Psoas muscle (tissue), 7 donors: ENCODE measurements at regions not wholly inside any gene's neighbourhood (a gene's known extent, or its start where the extent isn't known, plus 50 kb on each side); places are given as distances from the start of the nearest gene placed in this dataset.

Experiments
- ATAC-seq, 4 donors: fragments of 200-7000 bp; cut with Tn5 transposase; one replicate each; pipeline ENCODE4 v1.9.1; 2020; ENCODE audit warnings: moderate library complexity in 3 of 4, mild to moderate bottlenecking in 2 of 4
- DNase-seq, 2 donors: peaks; one replicate each; pipeline ENCODE4 v3.0.0-alpha.2; 2020
- H3K27ac ChIP-seq: fragments of 200-600 bp; one replicate; pipeline ENCODE4 v1.8.0; 2022
- H3K27me3 ChIP-seq, 3 donors: fragments of 200-600 bp in 1 of 3; one replicate each; pipeline versions ENCODE4 v1.6.1 to v1.8.0; 2013 to 2022; ENCODE audit warnings: low read length in 2 of 3, mild to moderate bottlenecking in 2 of 3, moderate library complexity in 1 of 3; ENCODE audit not compliant: insufficient read depth in 3 of 3
- H3K36me3 ChIP-seq, 2 donors: fragments of 200-600 bp in 1 of 2; one replicate each; pipeline versions ENCODE4 v1.6.1 to v1.8.0; 2013 to 2022; ENCODE audit warnings: low read depth in 1 of 2, mild to moderate bottlenecking in 1 of 2, moderate library complexity in 1 of 2; ENCODE audit not compliant: insufficient read depth in 1 of 2
- H3K4me1 ChIP-seq: fragments of 200-600 bp; one replicate; pipeline ENCODE4 v1.8.0; 2022
- H3K4me3 ChIP-seq: fragments of 200-600 bp; one replicate; pipeline ENCODE4 v1.8.0; 2022; ENCODE audit warnings: mild to moderate bottlenecking
- H3K9me3 ChIP-seq: fragments of 200-600 bp; one replicate; pipeline ENCODE4 v1.8.0; 2022
- WGBS, 3 donors: extraction: QIAGEN DNeasy Blood & Tissue Kit; methylation state at CpG; one replicate each; pipeline versions ENCODE4 v1.1.6 to v1.1.7; 2013; 5-methylcytosine and 5-hydroxymethylcytosine counted together
- intact Hi-C, 2 donors: fragments of 100-400 bp; cut with DNase I; formaldehyde crosslinking; loops; one replicate each; pipeline versions ENCODE4 v1.11.0 to v1.14.2; 2022
- TF ChIP-seq, protein P1 (sequence below): fragments of 200-600 bp; IDR thresholded peaks from one replicate; pipeline ENCODE4 v1.8.0; 2022; ENCODE audit warnings: antibody characterized with exemption
- donor health status: healthy with polysubstance abuse.
- donor health status: DM: no; HTN: no; CAD: no; lungs with moderate emphysema.
- donor health status: Bipolar disorder and iron deficiency.
- donor health status: healthy.
- donor health status: DM: yes; HTN: yes; CAD: no.
- donor health status: DM: no; HTN: no; CAD: no.
- donor health status: DM: yes; HTN: yes; CAD: no.

DNA sequence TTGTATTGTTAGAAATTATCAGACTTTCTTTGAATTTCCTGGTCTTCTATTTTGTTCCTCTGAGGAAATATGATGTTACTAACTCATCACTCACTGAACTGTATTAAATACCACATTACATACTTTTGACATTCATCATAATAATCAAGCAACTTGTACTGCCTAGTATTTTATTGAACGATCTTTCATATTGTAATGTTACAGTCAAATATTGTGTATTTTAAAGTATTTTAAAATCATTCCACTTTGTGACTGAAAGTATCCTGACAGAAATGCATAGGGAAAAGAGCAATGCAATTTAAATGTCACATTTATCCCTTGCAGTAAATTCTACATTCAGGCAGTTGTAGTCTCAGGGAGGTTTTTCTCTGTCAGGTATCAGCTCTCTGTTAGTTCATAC lies 1557.4 kb downstream of the CDH8 start:
- intact Hi-C loops = no loop called here
- DNase-seq (no peak), ATAC-seq (no peak)
- H3K36me3 ChIP-seq = no peaks in the 10 kb centered on the region
- TF ChIP-seq, protein P1, sequence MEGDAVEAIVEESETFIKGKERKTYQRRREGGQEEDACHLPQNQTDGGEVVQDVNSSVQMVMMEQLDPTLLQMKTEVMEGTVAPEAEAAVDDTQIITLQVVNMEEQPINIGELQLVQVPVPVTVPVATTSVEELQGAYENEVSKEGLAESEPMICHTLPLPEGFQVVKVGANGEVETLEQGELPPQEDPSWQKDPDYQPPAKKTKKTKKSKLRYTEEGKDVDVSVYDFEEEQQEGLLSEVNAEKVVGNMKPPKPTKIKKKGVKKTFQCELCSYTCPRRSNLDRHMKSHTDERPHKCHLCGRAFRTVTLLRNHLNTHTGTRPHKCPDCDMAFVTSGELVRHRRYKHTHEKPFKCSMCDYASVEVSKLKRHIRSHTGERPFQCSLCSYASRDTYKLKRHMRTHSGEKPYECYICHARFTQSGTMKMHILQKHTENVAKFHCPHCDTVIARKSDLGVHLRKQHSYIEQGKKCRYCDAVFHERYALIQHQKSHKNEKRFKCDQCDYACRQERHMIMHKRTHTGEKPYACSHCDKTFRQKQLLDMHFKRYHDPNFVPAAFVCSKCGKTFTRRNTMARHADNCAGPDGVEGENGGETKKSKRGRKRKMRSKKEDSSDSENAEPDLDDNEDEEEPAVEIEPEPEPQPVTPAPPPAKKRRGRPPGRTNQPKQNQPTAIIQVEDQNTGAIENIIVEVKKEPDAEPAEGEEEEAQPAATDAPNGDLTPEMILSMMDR = no peak
- H3K27me3 ChIP-seq = no peaks in the 10 kb centered on the region
- H3K9me3 ChIP-seq = no peaks in the 10 kb centered on the region
- WGBS, 3 donors = 84 to 91% (median 86%) methylated on average over 1 of the region's 1 CpG
- no peaks in the 10 kb centered on the region for H3K4me1 ChIP-seq
- no peak overlapping the region for H3K4me3 ChIP-seq
- no peak overlapping the region for H3K27ac ChIP-seq

- WGBS, 3 donors = 76 to 85% (median 78%) methylated on average over 1 of the region's 1 CpG
- Histone ChIP-seq H3K27ac (no peak overlapping the region), H3K4me1 (no peaks in the 10 kb centered on the region), H3K9me3 (no peaks in the 10 kb centered on the region), H3K36me3 (no peaks in the 10 kb centered on the region), H3K4me3 (no peak overlapping the region), H3K27me3 (no peaks in the 10 kb centered on the region)
- intact Hi-C loops = no loop called here
- no peak for ATAC-seq
- no peak for DNase-seq
- TF ChIP-seq, protein P1 = no peak
These were observed 1572.3 kb downstream of the CDH8 start for GRCh38 chr16:60463986-60464385.

DNA sequence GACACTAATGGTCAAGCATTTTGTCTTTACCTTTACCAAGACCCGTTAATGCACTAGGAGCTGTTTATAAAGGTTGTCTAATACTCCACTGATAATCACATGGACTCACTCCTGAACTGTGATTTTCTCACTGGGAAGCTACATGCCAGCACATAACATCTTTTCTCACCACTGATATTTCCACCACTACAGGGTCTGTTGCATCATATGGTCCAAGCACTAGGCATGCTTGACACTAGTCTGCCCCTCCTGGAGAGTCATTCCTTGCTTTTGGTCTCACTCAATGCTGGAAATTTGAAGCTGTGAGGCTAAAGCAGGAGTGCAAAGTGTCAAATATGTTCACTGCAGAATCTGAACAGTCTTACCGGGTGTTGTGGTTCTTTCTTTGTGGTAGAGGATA lies 1576.8 kb downstream of the CDH8 start:
- ATAC-seq (no peak), DNase-seq (no peak)
- H3K36me3 ChIP-seq = no peaks in the 10 kb centered on the region
- no peak overlapping the region for H3K27ac ChIP-seq
- no peaks in the 10 kb centered on the region for H3K9me3 ChIP-seq
- H3K27me3 ChIP-seq = no peaks in the 10 kb centered on the region
- H3K4me1 ChIP-seq = no peaks in the 10 kb centered on the region
- whole genome bisulfite sequencing, 3 donors = 74 to 86% (median 78%) methylated on average over 2 of the region's 2 CpGs
- no peak overlapping the region for H3K4me3 ChIP-seq
- intact Hi-C loops = no loop called here
- TF ChIP-seq, protein P1 = no peak

- DNase-seq (no peak), ATAC-seq (no peak)
- Histone ChIP-seq H3K9me3 (peaks cover 4% of the 10 kb centered on the region), H3K36me3 (no peaks in the 10 kb centered on the region), H3K27ac (no peak overlapping the region), H3K4me3 (no peak overlapping the region), H3K4me1 (no peaks in the 10 kb centered on the region), H3K27me3 (no peaks in the 10 kb centered on the region)
- TF ChIP-seq, protein P1 = no peak
- 24 to 48% (median 45%) methylated on average over 1 of the region's 1 CpG for WGBS, 3 donors
- intact Hi-C loops = no loop called here
These were observed 1578.0 kb downstream of the CDH8 start for GRCh38 chr16:60458255-60458654.

DNA sequence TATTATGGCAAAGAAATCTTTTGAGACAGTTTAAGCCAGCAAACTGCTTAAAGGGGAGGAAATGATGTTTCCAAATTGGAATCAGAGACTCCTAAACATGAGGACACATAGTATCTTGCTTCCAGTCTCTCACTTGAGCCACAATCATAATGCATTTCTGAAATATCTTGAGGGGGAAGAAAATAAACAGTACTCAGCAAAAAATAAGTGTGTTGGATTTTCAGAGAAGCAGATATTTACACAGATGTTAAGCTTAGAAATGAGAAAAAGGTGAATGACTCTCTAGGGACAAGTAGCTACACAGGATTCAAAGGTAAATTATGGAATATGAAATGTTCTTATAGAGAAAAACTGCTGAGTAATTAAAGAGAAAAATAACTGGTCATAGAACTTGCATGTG lies 1583.6 kb downstream of the CDH8 start:
- no peak for DNase-seq
- no peak for ATAC-seq
- Histone ChIP-seq H3K9me3 (peaks cover 4% of the 10 kb centered on the region), H3K36me3 (no peaks in the 10 kb centered on the region), H3K27me3 (no peaks in the 10 kb centered on the region), H3K4me1 (no peaks in the 10 kb centered on the region), H3K27ac (no peak overlapping the region), H3K4me3 (no peak overlapping the region)
- TF ChIP-seq, protein P1 = no peak
- intact Hi-C loops = no loop called here
